ENCODE measurements at regions not wholly inside any gene's neighbourhood (a gene's known extent, or its start where the extent isn't known, plus 50 kb on each side); places are given as distances from the start of the nearest gene placed in this dataset.

GRCh38 chr9:109886617-109887016 is 106.6 kb downstream of the PALM2AKAP2 start:
- TF ChIP-seq ELK1 (IDR thresholded peaks at IDR 0.05; ENCODE audit: low read depth, low read length), result no peak
- TF ChIP-seq EHF (CRISPR knock-in tag; IDR thresholded peaks at IDR 0.05), result no peak
- TF ChIP-seq CHD4 (IDR thresholded peaks at IDR 0.05; ENCODE audit: borderline replicate concordance), result no peak
- no peak for TF ChIP-seq KDM1A (IDR thresholded peaks at IDR 0.05; ENCODE audit: low read depth)
- no peak for TF ChIP-seq NR3C1 (IDR thresholded peaks at IDR 0.05)
- TF ChIP-seq CTCF (IDR thresholded peaks at IDR 0.05), result no peak
- TF ChIP-seq JUN (IDR thresholded peaks at IDR 0.05), result no peak
- no peak for TF ChIP-seq REST (IDR thresholded peaks at IDR 0.05)
- TF ChIP-seq MAZ (IDR thresholded peaks at IDR 0.05; ENCODE audit: borderline replicate concordance, low read depth, low read length), result no peak
- no peak for TF ChIP-seq POLR2A (IDR thresholded peaks at IDR 0.05; ENCODE audit: low read length)
- no peak for TF ChIP-seq CEBPB (IDR thresholded peaks at IDR 0.05)

Measured in A549 (cell line).